SHP77 treated with DMSO at 0.1 percent for 48 hours (cell line): ENCODE measurements at regions not wholly inside any gene's neighbourhood (a gene's known extent, or its start where the extent isn't known, plus 50 kb on each side); places are given as distances from the start of the nearest gene placed in this dataset.

Experiments
- DNase-seq: peaks from one replicate; lab custom pipeline; 2025; lab: John Stamatoyannopoulos, UW

- no peak for DNase-seq
Observed at GRCh38 chr11:98561252-98561651, 459.5 kb upstream of the CNTN5 start.

GRCh38 chr11:98561877-98562395 is 458.8 kb upstream of the CNTN5 start:
- DNase-seq: no peak

GRCh38 chr11:98564233-98564632 is 456.5 kb upstream of the CNTN5 start:
- DNase-seq: no peak

GRCh38 chr11:98564881-98565280 is 455.9 kb upstream of the CNTN5 start:
- no peak for DNase-seq

GRCh38 chr11:98565311-98565710 is 455.4 kb upstream of the CNTN5 start:
- DNase-seq: no peak

- no peak for DNase-seq
Observed at GRCh38 chr11:98566978-98567377, 453.8 kb upstream of the CNTN5 start.

- DNase-seq: no peak
Observed at GRCh38 chr11:98568013-98568412, 452.7 kb upstream of the CNTN5 start.

GRCh38 chr11:98572941-98573340 is 447.8 kb upstream of the CNTN5 start:
- DNase-seq: no peak

- no peak for DNase-seq
Observed at GRCh38 chr11:98587884-98588283, 432.9 kb upstream of the CNTN5 start.

GRCh38 chr11:98589967-98590366 is 430.8 kb upstream of the CNTN5 start:
- DNase-seq: no peak

- no peak for DNase-seq
Observed at GRCh38 chr11:98600103-98600502, 420.6 kb upstream of the CNTN5 start.

- no peak for DNase-seq
Observed at GRCh38 chr11:98600786-98601773, 419.7 kb upstream of the CNTN5 start.

- no peak for DNase-seq
Observed at GRCh38 chr11:98616098-98616655, 404.6 kb upstream of the CNTN5 start.

GRCh38 chr11:98621767-98622166 is 399.0 kb upstream of the CNTN5 start:
- no peak for DNase-seq

- DNase-seq: no peak
Observed at GRCh38 chr11:98625526-98625925, 395.2 kb upstream of the CNTN5 start.

GRCh38 chr11:98630736-98631135 is 390.0 kb upstream of the CNTN5 start:
- no peak for DNase-seq

- DNase-seq: no peak
Observed at GRCh38 chr11:98657711-98658110, 363.0 kb upstream of the CNTN5 start.

- no peak for DNase-seq
Observed at GRCh38 chr11:98659431-98659830, 361.3 kb upstream of the CNTN5 start.

- DNase-seq: no peak
Observed at GRCh38 chr11:98674390-98674789, 346.4 kb upstream of the CNTN5 start.

- DNase-seq: no peak
Observed at GRCh38 chr11:98679673-98680072, 341.1 kb upstream of the CNTN5 start.

- no peak for DNase-seq
Observed at GRCh38 chr11:98701541-98701940, 319.2 kb upstream of the CNTN5 start.

- DNase-seq: no peak
Observed at GRCh38 chr11:98703779-98704556, 316.8 kb upstream of the CNTN5 start.
